Fibroblast of skin of abdomen (primary cell): ENCODE measurements at regions not wholly inside any gene's neighbourhood (a gene's known extent, or its start where the extent isn't known, plus 50 kb on each side); places are given as distances from the start of the nearest gene placed in this dataset.
A peak's percentile ranks its signal among the peaks of the same experiment; 100 is the strongest.
"Not testable (repeated sequence)": the region's sequence is repeated elsewhere in the genome, so short reads cannot be mapped to it uniquely, and the experiment has no call there.

Experiments used
- DNase-seq: peaks from one replicate; pipeline ENCODE4 v3.0.0-alpha.2; 2013

DNA sequence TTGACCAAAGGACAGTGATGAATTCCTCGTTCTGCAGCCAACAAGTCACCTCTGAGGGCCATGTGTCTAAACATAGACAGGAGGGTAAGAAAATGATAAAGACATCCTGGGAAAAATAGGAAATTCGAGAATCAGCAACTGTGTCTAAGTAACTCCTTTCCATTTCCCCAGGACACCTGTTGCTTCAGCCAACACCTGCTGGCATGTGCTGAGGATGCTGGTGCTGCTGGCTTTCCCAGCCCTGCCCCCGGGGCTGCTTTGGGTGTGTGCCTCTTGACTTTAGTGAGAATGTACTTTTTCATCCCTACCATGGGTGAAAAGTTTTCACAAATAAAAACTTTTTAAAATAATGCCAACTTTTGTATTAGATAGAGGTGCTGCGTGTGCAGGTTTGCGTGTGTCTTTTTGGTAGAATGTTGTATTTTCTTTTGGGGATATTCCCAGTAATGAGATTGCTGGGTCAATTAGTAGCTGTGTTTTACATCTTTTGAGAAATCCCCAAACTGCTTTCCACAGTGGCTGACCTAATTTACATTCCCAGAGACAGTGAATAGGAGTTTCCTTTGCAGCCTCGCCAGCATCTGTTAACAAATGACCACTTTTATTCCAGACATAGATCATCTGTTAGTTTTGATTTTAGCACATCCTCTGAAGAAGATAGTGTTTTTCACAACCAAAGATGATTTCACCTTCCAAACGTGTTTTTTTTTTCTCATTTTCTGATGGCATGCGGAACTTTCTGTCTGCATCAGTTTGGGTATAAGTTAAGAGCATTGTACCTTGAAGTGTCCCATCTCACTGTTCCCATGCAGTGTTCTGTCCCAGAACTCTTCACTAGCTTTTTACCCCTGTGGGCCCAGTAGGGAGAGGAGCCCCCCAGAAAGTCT, 104.2 kb upstream of the ACBD5 start:
- no peak for DNase-seq

DNA sequence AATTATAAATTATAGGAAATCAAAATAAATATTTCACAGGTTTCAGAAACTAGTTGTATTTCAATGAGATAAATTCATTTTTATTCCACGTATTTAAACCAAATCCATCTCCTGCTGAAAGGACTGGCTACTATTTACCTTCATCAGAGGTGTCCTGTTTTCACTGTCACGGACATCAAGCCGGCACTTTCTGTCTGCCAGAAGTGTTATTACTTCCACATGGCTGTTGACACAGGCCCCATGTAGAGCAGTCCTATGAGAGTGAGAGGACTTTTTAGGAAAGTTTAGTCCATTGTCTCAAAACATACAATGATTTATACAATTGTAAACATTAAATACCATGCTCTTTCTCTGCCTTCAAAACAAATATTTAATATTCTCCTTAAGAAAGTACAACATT, 100.4 kb upstream of the ACBD5 start:
- no peak for DNase-seq

DNA sequence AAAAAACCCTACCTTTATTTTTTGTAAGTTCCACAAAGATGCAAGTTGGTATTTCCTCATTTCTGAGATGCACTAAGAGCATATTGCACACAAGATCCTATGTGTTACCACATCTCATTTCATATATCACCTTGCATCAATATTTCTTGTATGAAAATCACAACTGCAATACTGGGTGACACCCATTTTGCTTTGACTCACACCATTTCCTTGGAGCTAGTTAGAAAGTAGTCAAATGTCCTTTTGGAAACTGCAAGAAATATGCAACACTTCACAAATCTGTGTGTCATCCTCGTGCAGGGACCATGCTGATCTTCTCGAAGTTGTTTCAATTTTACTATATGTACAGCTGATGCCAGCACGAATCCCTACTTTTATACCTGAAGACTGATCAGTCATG, 94.6 kb upstream of the ACBD5 start:
- DNase-seq, result not testable (repeated sequence)

DNA sequence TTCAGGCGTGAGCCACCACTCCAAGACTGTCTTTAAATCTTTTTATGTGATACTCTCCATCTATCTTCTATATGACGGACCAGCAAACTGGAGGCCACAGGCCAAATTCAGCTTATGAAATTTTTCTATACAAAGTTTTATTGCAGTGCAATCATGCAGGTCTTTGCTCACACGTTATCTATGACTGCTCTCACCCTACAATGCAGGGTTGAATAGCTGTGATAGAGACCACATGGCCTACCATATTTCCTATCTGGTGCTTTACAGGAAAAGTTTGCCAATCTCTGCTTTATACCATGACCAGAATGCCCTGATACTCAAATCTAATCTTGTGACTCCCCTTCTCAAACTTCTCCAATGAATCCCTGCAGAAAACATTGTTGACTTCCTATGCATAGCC, 89.5 kb upstream of the ACBD5 start:
- DNase-seq, result no peak

DNA sequence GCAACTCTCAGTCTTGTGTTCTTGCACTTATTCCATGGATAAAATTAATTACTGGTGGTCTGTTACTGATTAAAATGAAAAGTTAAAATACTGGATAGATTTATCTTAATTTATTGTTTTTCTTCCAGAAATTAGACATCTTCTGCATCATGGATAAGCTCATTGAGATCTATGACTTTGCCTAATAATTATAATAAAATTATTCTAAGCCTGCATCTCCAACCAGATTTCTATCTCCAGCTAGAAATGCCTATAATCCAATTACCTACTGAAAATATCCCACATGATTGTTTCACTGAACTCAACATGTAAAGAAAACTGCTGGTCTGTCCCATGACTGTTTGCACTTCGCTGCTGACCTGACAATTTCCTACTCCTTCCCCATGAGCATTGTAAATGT, 88.3 kb upstream of the ACBD5 start:
- no peak for DNase-seq

DNA sequence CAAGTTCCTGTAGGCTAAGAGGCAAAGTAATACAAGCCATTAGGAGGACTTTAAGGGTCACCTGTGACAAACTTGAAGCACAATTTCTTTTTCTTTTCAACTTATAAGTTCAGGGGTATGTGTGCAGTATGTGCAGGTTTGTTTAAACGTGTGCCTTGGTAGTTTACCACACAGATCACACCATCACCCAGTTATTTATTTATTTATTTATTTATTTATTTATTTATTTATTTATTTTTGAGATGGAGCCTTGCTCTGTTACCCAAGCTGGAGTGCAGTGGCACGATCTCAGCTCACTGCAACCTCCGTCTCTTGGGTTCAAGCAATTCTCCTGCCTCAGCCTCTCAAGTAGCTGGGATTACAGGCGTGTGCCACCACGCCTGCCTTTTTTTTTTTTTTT, 86.2 kb upstream of the ACBD5 start:
- not testable (repeated sequence) for DNase-seq

DNA sequence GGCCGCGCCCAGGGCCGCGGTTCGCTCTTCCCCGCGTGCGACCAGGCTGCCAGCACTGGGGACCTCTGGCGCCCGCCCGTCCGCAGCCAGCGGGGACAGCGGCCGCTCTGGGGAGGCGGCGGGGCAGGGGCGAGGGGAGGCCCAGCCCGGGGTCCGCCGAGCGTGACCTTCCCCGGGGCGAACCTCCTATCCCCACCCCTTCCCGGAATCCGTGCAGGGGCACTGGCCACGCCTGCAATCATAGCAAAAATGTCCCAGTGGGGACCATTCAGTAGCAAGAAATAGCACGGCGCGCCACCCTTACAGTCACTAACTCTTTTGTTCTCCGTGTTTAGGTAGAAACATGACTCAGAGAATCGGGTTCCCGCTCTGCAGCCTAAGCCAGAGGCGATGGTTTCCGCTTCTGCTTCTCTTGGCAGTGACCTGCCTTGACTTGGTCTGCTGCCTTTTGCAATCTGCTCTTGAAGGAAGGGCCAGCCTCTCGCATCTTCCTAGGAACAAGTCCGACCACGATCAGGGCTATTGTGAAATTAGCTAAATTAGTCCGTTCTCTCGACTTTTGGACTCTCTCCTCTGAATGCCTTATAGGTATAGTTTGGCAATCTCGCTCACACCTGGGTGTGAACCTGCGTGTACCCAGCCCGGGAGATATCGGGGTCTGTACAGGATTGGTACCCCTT, 79.3 kb upstream of the ACBD5 start:
- DNase-seq, result peak; percentile 1

DNA sequence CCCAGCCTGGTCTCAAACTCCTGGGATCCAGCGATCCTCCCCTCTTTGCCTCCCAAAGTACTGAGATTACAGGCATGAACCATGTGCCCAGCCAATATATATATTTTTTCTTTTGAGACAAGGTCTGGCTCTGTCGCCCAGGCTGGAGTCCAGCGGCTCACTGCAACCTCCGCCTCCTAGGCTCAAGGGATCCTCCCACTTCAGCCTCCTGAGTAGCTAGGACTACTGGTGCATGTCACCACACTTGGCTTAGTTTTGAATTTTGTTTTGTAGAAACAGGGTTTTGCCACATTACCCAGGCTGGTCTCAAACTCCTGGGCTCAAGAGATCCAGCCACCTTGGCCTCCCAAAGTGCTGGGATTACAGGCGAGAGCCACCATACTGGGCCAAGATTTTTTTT, 78.5 kb upstream of the ACBD5 start:
- not testable (repeated sequence) for DNase-seq

DNA sequence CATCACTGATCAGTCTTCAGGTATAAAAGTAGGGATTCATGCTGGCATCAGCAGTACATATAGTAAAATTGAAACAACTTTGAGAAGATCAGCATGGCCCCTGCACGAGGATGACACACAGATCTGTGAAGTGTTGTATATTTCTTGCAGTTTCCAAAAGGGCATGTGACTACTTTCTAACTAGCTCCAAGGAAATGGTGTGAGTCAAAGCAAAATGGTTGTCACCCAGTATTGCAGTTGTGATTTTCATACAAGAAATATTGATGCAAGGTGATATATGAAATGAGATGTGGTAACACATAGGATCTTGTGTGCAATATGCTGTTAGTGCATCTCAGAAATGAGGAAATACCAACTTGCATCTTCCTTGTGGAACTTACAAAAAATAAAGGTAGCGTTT, 74.5 kb upstream of the ACBD5 start:
- DNase-seq, result not testable (repeated sequence)

DNA sequence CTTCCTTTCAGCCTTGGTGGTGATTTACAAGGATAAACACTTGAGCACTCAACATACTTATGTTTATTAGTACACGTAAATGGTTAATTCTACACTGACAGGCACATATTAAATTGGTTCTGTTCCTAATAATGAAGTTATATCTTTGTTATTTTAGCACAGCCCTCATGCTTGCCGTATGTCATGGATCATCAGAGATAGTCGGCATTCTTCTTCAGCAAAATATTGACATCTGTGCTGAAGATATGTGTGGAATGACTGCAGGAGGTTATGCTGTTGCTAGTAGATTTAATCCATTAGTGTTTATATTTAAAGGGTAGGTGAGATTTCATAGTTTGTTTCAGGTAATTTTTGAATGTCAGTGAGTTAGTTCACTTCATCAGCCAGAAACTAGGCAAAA, 73.0 kb upstream of the ACBD5 start:
- not testable (repeated sequence) for DNase-seq

DNA sequence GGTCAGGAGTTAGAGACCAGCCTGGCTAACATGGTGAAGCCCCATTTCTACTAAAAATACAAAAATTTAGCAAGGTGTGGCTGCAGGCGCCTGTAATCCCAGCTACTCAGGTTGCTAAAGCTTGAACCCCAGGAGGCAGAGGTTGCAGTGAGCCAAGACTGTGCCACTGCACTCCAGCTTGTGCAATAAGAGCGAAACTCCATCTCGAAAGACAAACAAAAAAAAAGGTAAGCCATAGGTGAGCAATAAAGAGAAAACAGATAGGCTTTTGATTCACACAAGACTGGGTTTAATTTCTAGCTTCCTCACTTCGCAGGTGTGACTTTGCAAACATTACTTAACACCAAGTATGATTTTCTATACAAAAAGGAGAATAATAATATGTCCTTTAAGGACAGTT, 72.3 kb upstream of the ACBD5 start:
- no peak for DNase-seq

DNA sequence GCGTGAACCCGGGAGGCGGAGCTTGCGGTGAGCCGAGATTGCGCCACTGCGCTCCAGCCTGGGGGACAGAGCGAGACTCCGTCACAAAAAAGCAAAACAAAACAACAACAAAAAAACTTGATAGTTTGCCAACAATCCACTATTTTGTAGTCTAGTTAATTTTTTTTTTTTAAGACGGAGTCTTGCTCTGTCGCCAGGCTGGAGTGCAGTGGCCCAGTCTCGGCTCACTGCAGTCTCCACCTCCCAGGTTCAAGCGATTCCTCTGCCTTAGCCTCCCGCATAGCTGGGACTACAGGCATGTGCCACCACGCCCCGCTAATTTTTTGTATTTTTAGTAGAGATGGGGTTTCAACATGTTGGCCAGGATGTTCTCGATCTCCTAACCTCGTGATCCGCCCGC, 71.2 kb upstream of the ACBD5 start:
- not testable (repeated sequence) for DNase-seq

DNA sequence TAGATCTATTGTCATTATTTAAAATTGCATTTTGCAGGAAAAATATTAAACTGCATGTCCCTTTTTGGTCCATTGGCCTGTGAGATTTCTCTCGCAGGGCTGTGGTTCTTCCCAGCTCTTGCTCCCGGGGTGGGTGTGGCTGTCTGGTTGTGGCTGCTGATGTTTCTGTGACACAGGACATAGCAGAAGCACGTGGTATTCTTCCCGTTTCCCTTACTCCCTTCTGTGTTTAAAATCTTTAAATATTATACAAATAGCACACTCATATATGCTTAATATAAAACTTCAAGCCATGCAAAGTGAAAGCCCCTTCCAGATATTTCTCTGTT, 57.9 kb upstream of the ACBD5 start:
- DNase-seq, result not testable (repeated sequence)

DNA sequence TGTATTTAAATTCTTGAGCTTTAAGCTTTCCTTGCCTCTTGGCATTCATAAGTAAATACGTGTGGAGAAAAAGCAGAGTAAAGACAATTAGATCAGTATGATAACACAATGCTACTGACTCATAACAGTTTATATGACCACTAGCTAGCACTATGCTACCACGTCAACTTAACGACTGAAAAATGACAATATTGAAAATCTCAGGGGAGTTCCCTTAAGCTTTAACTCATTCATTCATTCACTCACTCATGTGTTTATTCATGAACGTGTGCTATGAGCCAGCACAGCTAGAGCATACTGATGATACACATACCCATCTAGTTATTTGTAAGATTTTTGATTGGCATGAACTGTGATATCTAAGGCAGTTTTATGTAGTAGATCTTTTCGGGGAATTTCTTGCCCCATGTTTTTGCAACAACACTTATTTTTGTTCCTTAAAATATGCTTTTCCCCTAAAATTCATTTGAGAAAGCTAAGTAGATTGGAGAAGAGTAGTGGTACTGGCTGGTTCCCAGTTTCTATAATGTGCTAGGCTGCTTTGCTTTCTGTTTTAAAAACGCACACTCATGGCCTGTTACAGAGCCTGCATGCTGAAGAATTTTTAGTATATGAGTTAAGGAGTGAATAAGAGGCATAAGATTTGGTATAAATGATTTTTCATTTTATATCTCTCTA, 57.4 kb upstream of the ACBD5 start:
- no peak for DNase-seq

DNA sequence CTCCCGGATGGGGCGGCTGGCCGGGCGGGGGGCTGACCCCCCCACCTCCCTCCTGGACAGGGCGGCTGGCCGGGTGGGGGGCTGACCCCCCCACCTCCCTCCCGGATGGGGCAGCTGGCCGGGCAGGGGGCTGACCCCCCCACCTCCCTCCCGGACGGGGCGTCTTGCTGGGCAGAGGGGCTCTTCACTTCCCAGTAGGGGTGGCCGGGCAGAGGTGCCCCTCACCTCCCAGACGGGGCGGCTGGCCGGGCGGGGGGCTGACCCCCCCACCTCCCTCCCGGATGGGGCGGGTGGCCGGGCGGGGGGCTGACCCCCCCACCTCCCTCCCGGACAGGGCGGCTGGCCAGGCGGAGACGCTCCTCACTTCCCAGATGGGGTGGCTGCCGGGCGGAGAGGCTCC, 55.7 kb upstream of the ACBD5 start:
- not testable (repeated sequence) for DNase-seq

DNA sequence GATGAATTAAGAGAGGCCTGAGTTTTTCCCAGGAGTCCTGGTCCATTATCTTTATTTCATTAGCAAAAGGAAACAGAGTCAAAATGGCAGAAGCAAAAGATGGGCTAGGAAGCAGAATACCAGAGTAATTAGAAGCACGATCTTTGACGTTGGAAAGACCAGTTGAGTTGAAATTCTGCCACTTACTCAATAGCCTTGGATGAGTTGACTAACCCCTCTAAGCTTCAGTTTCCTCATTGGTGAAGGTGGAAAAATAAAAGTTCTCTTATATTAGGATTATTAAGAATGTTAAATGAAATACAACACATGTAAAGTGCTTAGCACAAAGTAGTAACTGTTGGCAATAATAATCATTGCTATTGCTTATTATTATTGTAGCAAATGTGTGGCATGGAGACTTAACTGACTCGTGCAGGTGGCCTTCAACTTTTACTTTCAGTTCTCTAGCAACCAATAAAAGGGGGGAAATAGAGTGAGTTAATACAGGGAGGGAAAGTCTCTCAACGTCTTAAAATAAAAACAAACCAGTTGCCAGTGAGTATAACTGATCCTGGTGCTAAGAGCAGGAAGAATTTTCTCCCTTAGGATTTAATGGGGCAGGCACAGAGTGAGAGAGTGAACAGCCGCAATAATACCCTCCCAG, 50.8 kb upstream of the ACBD5 start:
- DNase-seq, result not testable (repeated sequence)
